ENCODE measurements at regions not wholly inside any gene's neighbourhood (a gene's known extent, or its start where the extent isn't known, plus 50 kb on each side); places are given as distances from the start of the nearest gene placed in this dataset.

GRCh38 chr9:712643-713042 is 128.9 kb upstream of the DMRT1 start:
- no peaks in the 10 kb centered on the region for H3K27me3 Mint-ChIP-seq (ENCODE audit: unreplicated experiment)
- TF ChIP-seq, protein P1, sequence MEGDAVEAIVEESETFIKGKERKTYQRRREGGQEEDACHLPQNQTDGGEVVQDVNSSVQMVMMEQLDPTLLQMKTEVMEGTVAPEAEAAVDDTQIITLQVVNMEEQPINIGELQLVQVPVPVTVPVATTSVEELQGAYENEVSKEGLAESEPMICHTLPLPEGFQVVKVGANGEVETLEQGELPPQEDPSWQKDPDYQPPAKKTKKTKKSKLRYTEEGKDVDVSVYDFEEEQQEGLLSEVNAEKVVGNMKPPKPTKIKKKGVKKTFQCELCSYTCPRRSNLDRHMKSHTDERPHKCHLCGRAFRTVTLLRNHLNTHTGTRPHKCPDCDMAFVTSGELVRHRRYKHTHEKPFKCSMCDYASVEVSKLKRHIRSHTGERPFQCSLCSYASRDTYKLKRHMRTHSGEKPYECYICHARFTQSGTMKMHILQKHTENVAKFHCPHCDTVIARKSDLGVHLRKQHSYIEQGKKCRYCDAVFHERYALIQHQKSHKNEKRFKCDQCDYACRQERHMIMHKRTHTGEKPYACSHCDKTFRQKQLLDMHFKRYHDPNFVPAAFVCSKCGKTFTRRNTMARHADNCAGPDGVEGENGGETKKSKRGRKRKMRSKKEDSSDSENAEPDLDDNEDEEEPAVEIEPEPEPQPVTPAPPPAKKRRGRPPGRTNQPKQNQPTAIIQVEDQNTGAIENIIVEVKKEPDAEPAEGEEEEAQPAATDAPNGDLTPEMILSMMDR (IDR thresholded peaks at IDR 0.05) = no peak
- H3K36me3 Mint-ChIP-seq (ENCODE audit: unreplicated experiment) = peaks cover 21% of the 10 kb centered on the region
- peaks cover 35% of the 10 kb centered on the region for H3K4me1 Mint-ChIP-seq (ENCODE audit: unreplicated experiment)
- H3K9me3 Mint-ChIP-seq (ENCODE audit: unreplicated experiment) = no peaks in the 10 kb centered on the region
- no peak for DNase-seq (ENCODE audit: extremely low spot score, unreplicated experiment)
- no peak overlapping the region for H3K4me3 Mint-ChIP-seq (ENCODE audit: unreplicated experiment)
- no peak overlapping the region for H3K27ac Mint-ChIP-seq (ENCODE audit: unreplicated experiment)

DNA sequence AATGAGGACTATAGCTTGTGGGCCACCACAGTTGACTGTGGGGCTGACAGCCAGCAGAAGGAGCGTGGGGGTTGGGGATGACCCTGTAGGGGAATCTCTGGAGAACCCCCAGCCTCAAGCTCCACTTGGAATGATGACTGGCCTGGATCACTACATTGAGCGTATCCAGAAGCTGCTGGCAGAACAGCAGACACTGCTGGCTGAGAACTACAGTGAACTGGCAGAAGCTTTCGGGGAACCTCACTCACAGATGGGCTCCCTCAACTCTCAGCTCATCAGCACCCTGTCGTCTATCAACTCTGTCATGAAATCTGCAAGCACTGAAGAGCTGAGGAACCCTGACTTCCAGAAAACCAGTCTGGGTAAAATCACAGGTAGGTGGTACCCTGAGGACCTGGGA is 128.4 kb upstream of the DMRT1 start:
- Mint-ChIP-seq H3K27ac (ENCODE audit: unreplicated experiment) (no peak overlapping the region), H3K4me3 (ENCODE audit: unreplicated experiment) (no peak overlapping the region), H3K4me1 (ENCODE audit: unreplicated experiment) (peaks cover 39% of the 10 kb centered on the region), H3K9me3 (ENCODE audit: unreplicated experiment) (no peaks in the 10 kb centered on the region), H3K27me3 (ENCODE audit: unreplicated experiment) (no peaks in the 10 kb centered on the region), H3K36me3 (ENCODE audit: unreplicated experiment) (peaks cover 21% of the 10 kb centered on the region)
- no peak for DNase-seq (ENCODE audit: extremely low spot score, unreplicated experiment)
- TF ChIP-seq, protein P1 (IDR thresholded peaks at IDR 0.05) = no peak

DNA sequence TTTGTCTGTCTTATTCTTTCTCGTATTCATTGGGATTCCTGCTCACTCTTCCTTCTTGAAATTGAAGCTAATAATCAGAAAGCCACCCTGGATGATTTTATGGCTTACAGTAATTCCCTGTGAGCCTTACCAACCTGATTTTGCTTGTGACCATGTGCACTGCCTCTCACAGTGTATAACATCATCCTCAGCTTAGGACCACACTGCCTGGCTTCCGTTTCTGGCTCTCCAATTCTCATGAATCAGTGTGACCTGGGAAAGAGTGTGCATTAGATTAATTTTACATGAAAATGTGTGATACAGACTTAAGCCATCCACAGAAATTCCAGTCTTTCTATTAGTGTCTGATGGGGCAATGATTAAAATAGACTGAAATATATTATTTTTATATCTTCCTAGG is 126.8 kb upstream of the DMRT1 start:
- Mint-ChIP-seq H3K4me3 (ENCODE audit: unreplicated experiment) (no peak overlapping the region), H3K36me3 (ENCODE audit: unreplicated experiment) (peaks cover 21% of the 10 kb centered on the region), H3K27me3 (ENCODE audit: unreplicated experiment) (no peaks in the 10 kb centered on the region), H3K9me3 (ENCODE audit: unreplicated experiment) (no peaks in the 10 kb centered on the region), H3K27ac (ENCODE audit: unreplicated experiment) (peak overlapping the region; percentile 47), H3K4me1 (ENCODE audit: unreplicated experiment) (peaks cover 29% of the 10 kb centered on the region)
- no peak for DNase-seq (ENCODE audit: extremely low spot score, unreplicated experiment)
- TF ChIP-seq, protein P1 (IDR thresholded peaks at IDR 0.05) = no peak

- no peak overlapping the region for H3K4me3 Mint-ChIP-seq (ENCODE audit: unreplicated experiment)
- no peaks in the 10 kb centered on the region for H3K27me3 Mint-ChIP-seq (ENCODE audit: unreplicated experiment)
- H3K27ac Mint-ChIP-seq (ENCODE audit: unreplicated experiment) = peak overlapping the region; percentile 47
- H3K9me3 Mint-ChIP-seq (ENCODE audit: unreplicated experiment) = no peaks in the 10 kb centered on the region
- H3K36me3 Mint-ChIP-seq (ENCODE audit: unreplicated experiment) = peaks cover 21% of the 10 kb centered on the region
- H3K4me1 Mint-ChIP-seq (ENCODE audit: unreplicated experiment) = peaks cover 29% of the 10 kb centered on the region
- DNase-seq (ENCODE audit: extremely low spot score, unreplicated experiment) = no peak
- TF ChIP-seq, protein P1 (IDR thresholded peaks at IDR 0.05) = no peak
These were observed 126.2 kb upstream of the DMRT1 start for GRCh38 chr9:715300-715699.

DNA sequence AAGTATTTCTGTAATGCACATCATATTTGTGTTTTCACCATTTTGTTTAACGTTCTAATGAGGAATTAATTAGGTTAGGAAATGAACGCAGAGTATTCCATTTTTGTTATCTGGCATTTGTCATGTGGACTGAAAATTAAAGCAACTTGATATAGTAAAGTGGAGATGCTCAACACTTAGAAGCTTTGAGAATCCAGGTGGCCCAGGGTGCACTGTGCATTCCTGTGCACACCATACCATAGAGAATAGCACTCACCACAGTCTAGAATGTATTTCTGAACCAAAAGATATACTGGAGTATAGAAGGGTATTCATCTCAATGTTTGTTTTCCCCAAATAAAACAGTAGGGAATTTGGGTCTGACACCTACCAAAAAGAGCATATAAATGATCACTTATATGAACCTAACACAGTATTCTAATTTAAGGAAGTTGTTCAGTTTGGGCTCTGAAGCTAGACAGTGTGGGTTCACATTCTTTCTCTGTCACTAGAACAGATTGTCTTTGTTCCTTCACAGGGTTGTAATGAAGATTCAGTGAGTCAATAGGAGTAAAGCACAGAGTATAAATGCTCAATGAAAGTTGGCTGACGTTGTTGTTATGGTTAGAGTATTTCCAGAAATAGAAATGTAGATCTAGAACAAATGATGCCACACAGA is 125.6 kb upstream of the DMRT1 start:
- Mint-ChIP-seq H3K27ac (ENCODE audit: unreplicated experiment) (peak overlapping the region; percentile 47), H3K36me3 (ENCODE audit: unreplicated experiment) (peaks cover 18% of the 10 kb centered on the region), H3K9me3 (ENCODE audit: unreplicated experiment) (no peaks in the 10 kb centered on the region), H3K4me3 (ENCODE audit: unreplicated experiment) (no peak overlapping the region), H3K27me3 (ENCODE audit: unreplicated experiment) (no peaks in the 10 kb centered on the region), H3K4me1 (ENCODE audit: unreplicated experiment) (peaks cover 29% of the 10 kb centered on the region)
- TF ChIP-seq, protein P1 (IDR thresholded peaks at IDR 0.05) = no peak
- DNase-seq (ENCODE audit: extremely low spot score, unreplicated experiment) = no peak

Measured in osteocyte (in vitro differentiated cells).